CD4-positive, alpha-beta T cell (primary cell): ENCODE measurements at regions not wholly inside any gene's neighbourhood (a gene's known extent, or its start where the extent isn't known, plus 50 kb on each side); places are given as distances from the start of the nearest gene placed in this dataset.

ENCODE experiments used
- ATAC-seq: fragments of 200-7000 bp; cut with Tn5 transposase; one replicate; pipeline ENCODE4 v1.10.0; 2022; ENCODE audit warnings: mild to moderate bottlenecking; ENCODE audit not compliant: poor library complexity
- CTCF ChIA-PET: fragments of 350-600 bp; sonication (Branson Sonifier 250); formaldehyde crosslinking; loops from one replicate; lab custom pipeline; 2021; ENCODE audit warnings: antibody characterized with exemption, inconsistent platforms; lab: Charles Lee
- POLR2A ChIA-PET: fragments of 350-600 bp; sonication (Branson Sonifier 250); formaldehyde crosslinking; loops from one replicate; lab custom pipeline; 2021; ENCODE audit warnings: antibody characterized with exemption, inconsistent platforms; lab: Charles Lee
- DNase-seq, 14 experiments: peaks; one replicate each; pipeline ENCODE4 v3.0.0-alpha.2; 2013 to 2020; ENCODE audit warnings: mixed read lengths in 2 of 14
- H3K27ac ChIP-seq, 2 donors: one replicate each; pipeline versions ENCODE4 v1.5.1 to v1.7.0; 2013; ENCODE audit warnings: low read length in 2 of 2, low read depth in 1 of 2, mild to moderate bottlenecking in 1 of 2
- H3K27me3 ChIP-seq, 2 experiments: 1 replicate in 1 of 2; 2 replicates in 1 of 2; pipeline versions ENCODE4 v1.6.1 to v1.7.0; 2013; ENCODE audit warnings: low read length in 2 of 2, control low read depth in 1 of 2, mild to moderate bottlenecking in 1 of 2, moderate library complexity in 1 of 2; ENCODE audit not compliant: insufficient read depth in 2 of 2, control insufficient read depth in 1 of 2
- H3K36me3 ChIP-seq: one replicate; pipeline ENCODE4 v1.6.1; 2013; ENCODE audit warnings: low read length, control low read depth; ENCODE audit not compliant: insufficient read depth
- H3K4me1 ChIP-seq: one replicate; pipeline ENCODE4 v1.6.1; 2013; ENCODE audit warnings: low read length, control low read depth; ENCODE audit not compliant: insufficient read depth
- H3K4me3 ChIP-seq: one replicate; pipeline ENCODE4 v1.5.1; 2013; ENCODE audit warnings: mild to moderate bottlenecking, low read length, moderate library complexity
- H3K9me3 ChIP-seq, 2 experiments: 1 replicate in 1 of 2; 2 replicates in 1 of 2; pipeline versions ENCODE4 v1.6.1 to v1.7.0; 2013; ENCODE audit warnings: low read length in 2 of 2, mild to moderate bottlenecking in 2 of 2, control low read depth in 1 of 2, moderate library complexity in 1 of 2; ENCODE audit not compliant: control insufficient read depth in 1 of 2, insufficient read depth in 1 of 2
- H3K27ac Mint-ChIP-seq: one replicate; pipeline ENCODE4 v1.8.0; 2020; ENCODE audit warnings: mixed read lengths
- H3K27me3 Mint-ChIP-seq: one replicate; pipeline ENCODE4 v1.8.0; 2021; ENCODE audit warnings: mixed read lengths
- H3K36me3 Mint-ChIP-seq: one replicate; pipeline ENCODE4 v1.8.0; 2021; ENCODE audit warnings: low read depth, mixed read lengths
- H3K4me1 Mint-ChIP-seq: one replicate; pipeline ENCODE4 v1.8.0; 2021; ENCODE audit warnings: low read depth, mixed read lengths
- H3K4me3 Mint-ChIP-seq: one replicate; pipeline ENCODE4 v1.8.0; 2020; ENCODE audit warnings: mild to moderate bottlenecking, mixed read lengths
- H3K9me3 Mint-ChIP-seq: one replicate; pipeline ENCODE4 v1.8.0; 2020; ENCODE audit warnings: mixed read lengths
- CTCF ChIP-seq: fragments of 200-600 bp; IDR thresholded peaks from one replicate; pipeline ENCODE4 v1.8.0; 2022; ENCODE audit warnings: antibody characterized with exemption, mild to moderate bottlenecking
- intact Hi-C, 2 experiments: fragments of 100-400 bp; cut with DNase I in 1 of 2; cut with micrococcal nuclease in 1 of 2; formaldehyde crosslinking; loops; one replicate each; pipeline versions ENCODE4 v1.15.1 to v1.9.0; 2023 to 2025; cut with DNase I, micrococcal nuclease

GRCh38 chr2:186273953-186274352 is 212.1 kb upstream of the ZC3H15 start:
- no peak for DNase-seq
- Histone ChIP-seq H3K27me3 (no peaks in the 10 kb centered on the region), H3K4me1 (no peaks in the 10 kb centered on the region), H3K4me3 (no peak overlapping the region), H3K9me3 (peaks cover 0 to 3% of the 10 kb centered on the region in 2 experiments), H3K36me3 (no peaks in the 10 kb centered on the region), H3K27ac (no peak overlapping the region)
- no peak for ATAC-seq
- TF ChIP-seq CTCF = no peak
- peaks cover 35% of the 10 kb centered on the region for H3K36me3 Mint-ChIP-seq
- POLR2A ChIA-PET = no interaction called here
- no peak overlapping the region for H3K27ac Mint-ChIP-seq
- peaks cover 13% of the 10 kb centered on the region for H3K9me3 Mint-ChIP-seq
- CTCF ChIA-PET = no interaction called here
- no peaks in the 10 kb centered on the region for H3K4me1 Mint-ChIP-seq
- no peak overlapping the region for H3K4me3 Mint-ChIP-seq
- intact Hi-C loops = no loop called here
- no peaks in the 10 kb centered on the region for H3K27me3 Mint-ChIP-seq

GRCh38 chr2:186274936-186275575 is 211.0 kb upstream of the ZC3H15 start:
- no peak for TF ChIP-seq CTCF
- no peaks in the 10 kb centered on the region for H3K27me3 Mint-ChIP-seq
- Histone ChIP-seq H3K4me3 (no peak overlapping the region), H3K4me1 (no peaks in the 10 kb centered on the region), H3K9me3 (peaks cover 2 to 3% of the 10 kb centered on the region in 2 experiments), H3K36me3 (no peaks in the 10 kb centered on the region), H3K27ac (no peak overlapping the region), H3K27me3 (no peaks in the 10 kb centered on the region)
- ATAC-seq (no peak), DNase-seq (no peak)
- ChIA-PET CTCF (no interaction called here), POLR2A (no interaction called here)
- H3K9me3 Mint-ChIP-seq = peaks cover 13% of the 10 kb centered on the region
- H3K4me1 Mint-ChIP-seq = no peaks in the 10 kb centered on the region
- intact Hi-C loops = no loop called here
- no peak overlapping the region for H3K27ac Mint-ChIP-seq
- H3K4me3 Mint-ChIP-seq = no peak overlapping the region
- H3K36me3 Mint-ChIP-seq = peaks cover 30% of the 10 kb centered on the region

GRCh38 chr2:186276909-186277308 is 209.2 kb upstream of the ZC3H15 start:
- H3K27ac Mint-ChIP-seq = no peak overlapping the region
- Histone ChIP-seq H3K4me3 (no peak overlapping the region), H3K27me3 (no peaks in the 10 kb centered on the region), H3K36me3 (no peaks in the 10 kb centered on the region), H3K4me1 (no peaks in the 10 kb centered on the region), H3K27ac (no peak overlapping the region), H3K9me3 (peaks cover 3 to 7% of the 10 kb centered on the region in 2 experiments)
- H3K9me3 Mint-ChIP-seq = peaks cover 13% of the 10 kb centered on the region
- H3K4me3 Mint-ChIP-seq = no peak overlapping the region
- no peaks in the 10 kb centered on the region for H3K4me1 Mint-ChIP-seq
- intact Hi-C loops = no loop called here
- peaks cover 21% of the 10 kb centered on the region for H3K36me3 Mint-ChIP-seq
- no peak for ATAC-seq
- TF ChIP-seq CTCF = no peak
- POLR2A ChIA-PET = no interaction called here
- H3K27me3 Mint-ChIP-seq = no peaks in the 10 kb centered on the region
- CTCF ChIA-PET = no interaction called here
- DNase-seq = no peak
